MCF 10A (cell line): ENCODE measurements at regions not wholly inside any gene's neighbourhood (a gene's known extent, or its start where the extent isn't known, plus 50 kb on each side); places are given as distances from the start of the nearest gene placed in this dataset.

Experiments used
- BruUV-seq: library from RNA; stranded (reverse); fragments of 400-500 nt; replicated peaks from 2 replicates; lab custom pipeline; 2021; lab: Mats Ljungman, UMichigan
- CTCF ChIA-PET: fragments of 300-600 bp; sonication (Branson Sonifier 250); formaldehyde crosslinking; extraction: SDS; loops from one replicate; lab custom pipeline; 2021; ENCODE audit warnings: antibody characterized with exemption, inconsistent platforms; lab: Yijun Ruan, JAX
- POLR2A ChIA-PET: fragments of 300-600, 350-650 bp; sonication (Branson Sonifier 250); formaldehyde crosslinking; extraction: SDS; loops from one replicate; lab custom pipeline; 2020; ENCODE audit warnings: antibody characterized with exemption, inconsistent platforms; lab: Yijun Ruan, JAX
- DNase-seq: peaks from one replicate; pipeline ENCODE4 v3.0.0-alpha.2; 2018; ENCODE audit not compliant: unreplicated experiment
- H3K27ac Mint-ChIP-seq: one replicate; pipeline ENCODE4 v1.8.0; 2022; ENCODE audit warnings: mild to moderate bottlenecking, low read depth, mixed read lengths; ENCODE audit not compliant: unreplicated experiment
- H3K27me3 Mint-ChIP-seq: one replicate; pipeline ENCODE4 v1.8.0; 2022; ENCODE audit warnings: mixed read lengths; ENCODE audit not compliant: insufficient read depth, unreplicated experiment
- H3K36me3 Mint-ChIP-seq: one replicate; pipeline ENCODE4 v1.8.0; 2022; ENCODE audit warnings: mild to moderate bottlenecking, moderate library complexity, mixed read lengths; ENCODE audit not compliant: insufficient read depth, unreplicated experiment
- H3K4me1 Mint-ChIP-seq: one replicate; pipeline ENCODE4 v1.8.0; 2022; ENCODE audit warnings: mixed read lengths; ENCODE audit not compliant: insufficient read depth, unreplicated experiment
- H3K4me3 Mint-ChIP-seq: one replicate; pipeline ENCODE4 v1.8.0; 2022; ENCODE audit warnings: mild to moderate bottlenecking, moderate library complexity, mixed read lengths; ENCODE audit not compliant: unreplicated experiment
- H3K9me3 Mint-ChIP-seq: one replicate; pipeline ENCODE4 v1.8.0; 2022; ENCODE audit warnings: mixed read lengths; ENCODE audit not compliant: unreplicated experiment
- intact Hi-C: fragments of 100-400 bp; cut with micrococcal nuclease; formaldehyde crosslinking; loops from 2 replicates; pipeline ENCODE4 v1.14.1; 2022
- TF ChIP-seq, protein P1 (sequence below): fragments of 200-600 bp; IDR thresholded peaks from one replicate; pipeline ENCODE4 v1.8.0; 2022; ENCODE audit warnings: antibody characterized with exemption, mild to moderate bottlenecking; ENCODE audit not compliant: unreplicated experiment

DNA sequence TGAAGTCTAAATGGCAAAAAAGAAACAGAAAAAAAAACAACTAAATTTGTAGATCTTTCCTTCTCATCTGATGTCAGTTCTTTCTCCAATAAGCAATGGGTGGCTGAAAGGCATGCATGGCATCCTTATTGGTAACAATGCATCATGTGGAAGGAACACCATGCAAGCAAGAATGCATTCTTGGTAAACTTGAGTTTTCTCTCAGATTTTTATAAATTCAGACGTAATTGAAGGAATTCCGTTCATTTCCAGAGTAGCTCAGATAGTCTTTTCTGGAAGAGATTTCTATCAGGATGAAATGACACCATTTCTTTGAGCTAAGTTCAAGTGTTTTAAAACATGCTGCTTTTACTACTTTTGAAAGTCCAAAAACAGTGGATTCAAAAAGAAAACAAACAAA lies 373.0 kb downstream of the COG6 start:
- Mint-ChIP-seq H3K36me3 (no peaks in the 10 kb centered on the region), H3K4me3 (no peak overlapping the region), H3K9me3 (no peaks in the 10 kb centered on the region), H3K27me3 (no peaks in the 10 kb centered on the region), H3K4me1 (peaks cover 25% of the 10 kb centered on the region), H3K27ac (no peak overlapping the region)
- ChIA-PET POLR2A (interaction anchor here (0.9 to 1.0 kb wide), 2 partner anchors 12 to 29 kb away, joined by 3 read pairs; no protein-coding TSS in a partner anchor), CTCF (interaction anchor here (1.7 kb wide), 1 partner anchor 11 kb away, joined by 5 read pairs; no protein-coding TSS in a partner anchor)
- intact Hi-C loops, result no loop called here
- no TSS peak for BruUV-seq
- no peak for DNase-seq
- TF ChIP-seq, protein P1, sequence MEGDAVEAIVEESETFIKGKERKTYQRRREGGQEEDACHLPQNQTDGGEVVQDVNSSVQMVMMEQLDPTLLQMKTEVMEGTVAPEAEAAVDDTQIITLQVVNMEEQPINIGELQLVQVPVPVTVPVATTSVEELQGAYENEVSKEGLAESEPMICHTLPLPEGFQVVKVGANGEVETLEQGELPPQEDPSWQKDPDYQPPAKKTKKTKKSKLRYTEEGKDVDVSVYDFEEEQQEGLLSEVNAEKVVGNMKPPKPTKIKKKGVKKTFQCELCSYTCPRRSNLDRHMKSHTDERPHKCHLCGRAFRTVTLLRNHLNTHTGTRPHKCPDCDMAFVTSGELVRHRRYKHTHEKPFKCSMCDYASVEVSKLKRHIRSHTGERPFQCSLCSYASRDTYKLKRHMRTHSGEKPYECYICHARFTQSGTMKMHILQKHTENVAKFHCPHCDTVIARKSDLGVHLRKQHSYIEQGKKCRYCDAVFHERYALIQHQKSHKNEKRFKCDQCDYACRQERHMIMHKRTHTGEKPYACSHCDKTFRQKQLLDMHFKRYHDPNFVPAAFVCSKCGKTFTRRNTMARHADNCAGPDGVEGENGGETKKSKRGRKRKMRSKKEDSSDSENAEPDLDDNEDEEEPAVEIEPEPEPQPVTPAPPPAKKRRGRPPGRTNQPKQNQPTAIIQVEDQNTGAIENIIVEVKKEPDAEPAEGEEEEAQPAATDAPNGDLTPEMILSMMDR, result no peak

DNA sequence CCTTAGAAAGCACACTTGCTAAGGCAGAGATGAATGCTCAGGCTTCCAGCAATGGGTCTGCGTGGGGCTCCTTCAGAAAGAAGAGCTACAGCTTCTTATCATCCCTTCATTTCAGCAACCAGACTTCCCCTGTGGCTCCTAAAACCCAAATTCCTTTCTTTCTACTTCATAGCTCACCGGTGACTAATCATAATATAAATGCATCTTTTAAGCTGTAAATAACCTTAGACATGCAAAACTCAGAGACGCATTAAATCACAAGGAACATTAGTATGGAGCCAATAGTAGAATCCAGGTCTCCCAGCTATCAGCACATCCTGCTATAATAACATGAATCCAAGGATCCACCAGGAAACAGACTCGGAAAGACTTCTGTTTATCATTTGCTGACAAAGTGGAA lies 375.6 kb downstream of the COG6 start:
- intact Hi-C loops, result no loop called here
- TF ChIP-seq, protein P1, result no peak
- ChIA-PET POLR2A (interaction anchor here (0.7 to 1.4 kb wide), 5 partner anchors 17 to 333 kb away, joined by 3 read pairs; no protein-coding TSS in a partner anchor), CTCF (interaction anchor here (0.7 to 1.1 kb wide), 2 partner anchors 266 to 638 kb away, joined by 3 read pairs; no protein-coding TSS in a partner anchor)
- H3K36me3 Mint-ChIP-seq, result no peaks in the 10 kb centered on the region
- H3K27me3 Mint-ChIP-seq, result no peaks in the 10 kb centered on the region
- DNase-seq, result peak; percentile 36
- H3K9me3 Mint-ChIP-seq, result no peaks in the 10 kb centered on the region
- BruUV-seq, result no TSS peak
- peaks cover 8% of the 10 kb centered on the region for H3K4me1 Mint-ChIP-seq
- H3K27ac Mint-ChIP-seq, result peak overlapping the region; percentile 74
- no peak overlapping the region for H3K4me3 Mint-ChIP-seq

DNA sequence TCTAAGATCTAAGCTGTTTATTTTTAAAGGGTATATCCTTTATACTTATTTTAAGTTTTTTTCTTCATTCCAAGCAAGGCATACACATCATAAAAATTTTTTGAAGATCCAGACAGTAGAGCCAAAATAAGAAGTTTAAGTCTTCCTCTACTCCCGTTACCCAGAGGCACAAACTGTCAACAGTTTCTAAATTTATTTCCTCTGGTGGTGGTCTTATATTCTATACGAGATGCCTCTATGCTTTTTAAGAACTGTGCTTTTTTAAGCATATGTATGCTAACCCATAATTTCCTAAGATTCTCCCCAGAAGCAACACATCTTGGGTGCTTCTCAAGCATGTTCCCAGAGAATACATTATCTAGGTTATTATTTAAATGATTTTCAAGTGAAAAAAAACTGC lies 383.6 kb downstream of the COG6 start:
- Mint-ChIP-seq H3K9me3 (peaks cover 5% of the 10 kb centered on the region), H3K27ac (no peak overlapping the region), H3K27me3 (no peaks in the 10 kb centered on the region), H3K36me3 (no peaks in the 10 kb centered on the region), H3K4me3 (no peak overlapping the region), H3K4me1 (peaks cover 9% of the 10 kb centered on the region)
- intact Hi-C loops, result no loop called here
- CTCF ChIA-PET, result no interaction called here
- no peak for DNase-seq
- no TSS peak for BruUV-seq
- POLR2A ChIA-PET, result interaction anchor here (0.6 to 1.5 kb wide), 2 partner anchors 21 to 63 kb away, joined by 3 to 9 read pairs; no protein-coding TSS in a partner anchor
- TF ChIP-seq, protein P1, result no peak

DNA sequence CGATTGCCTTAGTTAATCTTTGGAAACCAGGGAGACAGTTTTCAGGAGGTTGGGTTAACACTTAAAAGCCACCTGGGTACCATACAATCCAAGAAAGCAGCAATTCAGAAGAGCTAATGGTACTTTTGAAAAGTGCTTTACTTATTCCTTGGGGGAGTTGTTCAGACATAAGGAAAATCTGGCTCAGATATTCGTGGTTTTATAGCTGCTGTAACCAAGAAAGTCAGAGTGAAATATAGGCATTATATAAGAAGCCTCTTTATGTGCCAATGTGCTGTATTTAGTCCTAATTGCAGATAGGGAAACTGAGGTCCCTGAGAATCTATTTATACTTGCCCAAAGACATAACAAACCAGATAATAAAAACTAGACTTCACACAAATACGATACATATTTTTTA lies 387.5 kb downstream of the COG6 start:
- ChIA-PET CTCF (no interaction called here), POLR2A (no interaction called here)
- Mint-ChIP-seq H3K9me3 (peaks cover 5% of the 10 kb centered on the region), H3K27me3 (no peaks in the 10 kb centered on the region), H3K4me1 (peaks cover 6% of the 10 kb centered on the region), H3K36me3 (no peaks in the 10 kb centered on the region), H3K27ac (no peak overlapping the region), H3K4me3 (no peak overlapping the region)
- no peak for DNase-seq
- TF ChIP-seq, protein P1, result no peak
- no TSS peak for BruUV-seq
- intact Hi-C loops, result no loop called here
